ENCODE measurements at regions not wholly inside any gene's neighbourhood (a gene's known extent, or its start where the extent isn't known, plus 50 kb on each side); places are given as distances from the start of the nearest gene placed in this dataset.

DNA sequence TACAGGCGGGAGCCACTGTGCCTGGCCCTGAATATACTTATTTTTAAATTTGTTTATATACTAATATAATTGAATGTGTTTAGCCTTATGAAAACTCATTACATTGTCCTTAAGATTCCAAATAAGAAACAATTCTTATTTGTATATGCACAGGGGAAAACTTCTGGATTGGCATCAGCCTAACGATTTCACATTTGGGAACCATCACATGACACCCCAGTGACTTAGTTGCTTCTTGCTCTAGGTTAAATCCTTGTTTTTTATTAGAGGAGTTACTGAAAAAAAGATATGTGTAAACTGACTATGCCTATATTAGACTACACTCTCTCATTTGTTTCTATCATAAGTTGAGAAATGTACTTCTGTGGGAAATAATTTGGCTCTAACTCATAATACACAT is 520.2 kb downstream of the SPRY1 start (continued):
- no peak for TF ChIP-seq AFF4 (CRISPR knock-in tag; IDR thresholded peaks at IDR 0.05; ENCODE audit: borderline replicate concordance)
- no peak for TF ChIP-seq SMAD4 (CRISPR knock-in tag; IDR thresholded peaks at IDR 0.05)

DNA sequence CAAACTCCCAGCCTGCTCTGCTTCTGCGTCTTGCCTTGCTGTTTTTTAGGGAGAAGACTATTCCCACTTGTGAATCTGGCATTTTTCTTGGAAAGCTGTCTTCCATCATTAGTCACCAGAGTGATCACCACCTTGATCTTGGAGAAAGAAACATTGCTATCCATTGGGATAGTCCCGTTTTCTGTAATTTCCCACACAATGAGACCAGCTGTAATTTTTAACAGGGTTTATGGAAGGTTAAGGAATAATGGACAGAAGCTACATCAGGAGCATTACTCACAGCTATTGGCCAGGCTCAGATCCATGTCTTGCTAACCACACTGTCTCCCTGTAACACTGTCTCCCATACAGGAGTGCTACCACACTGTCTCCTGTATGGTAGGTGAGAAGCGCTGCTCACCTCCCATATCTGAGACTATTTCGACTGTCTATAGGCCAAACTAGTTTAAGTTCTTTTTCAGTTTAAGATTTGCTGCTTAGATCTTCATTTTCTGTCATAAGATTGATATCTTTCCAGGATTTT is 523.0 kb downstream of the SPRY1 start:
- Mint-ChIP-seq H3K4me1 (no peaks in the 10 kb centered on the region; the same call in 1 of the 2 replicates), H3K27me3 (ENCODE audit: low read depth) (no peaks in the 10 kb centered on the region), H3K4me3 (no peak overlapping the region), H3K27ac (no peak overlapping the region), H3K36me3 (no peaks in the 10 kb centered on the region), H3K9me3 (no peaks in the 10 kb centered on the region)
- no peak for DNase-seq (ENCODE audit: low spot score)
- POLR2A ChIA-PET: no interaction called here
- ATAC-seq: no peak
- CTCF ChIA-PET: no interaction called here
- TF ChIP-seq PRRX2 (CRISPR knock-in tag; IDR thresholded peaks at IDR 0.05) (no peak), CDX4 (CRISPR knock-in tag; IDR thresholded peaks at IDR 0.05; ENCODE audit: borderline replicate concordance) (no peak), ZNF121 (CRISPR knock-in tag; IDR thresholded peaks at IDR 0.05) (no peak), ARID4B (CRISPR knock-in tag; IDR thresholded peaks at IDR 0.05; ENCODE audit: borderline replicate concordance) (no peak), TCF7 (CRISPR knock-in tag; IDR thresholded peaks at IDR 0.05; ENCODE audit: low read depth) (no peak), ZNF281 (CRISPR knock-in tag; IDR thresholded peaks at IDR 0.05) (no peak), ZNF219 (CRISPR knock-in tag; IDR thresholded peaks at IDR 0.05; ENCODE audit: borderline replicate concordance) (no peak), SP1 (CRISPR knock-in tag; conservative IDR thresholded peaks at IDR 0.05) (no peak), ZNF396 (CRISPR knock-in tag; IDR thresholded peaks at IDR 0.05; ENCODE audit: borderline replicate concordance) (no peak), ELF4 (CRISPR knock-in tag; IDR thresholded peaks at IDR 0.05; ENCODE audit: low read depth) (no peak), ATF3 (CRISPR knock-in tag; conservative IDR thresholded peaks at IDR 0.05) (no peak), E2F1 (CRISPR knock-in tag; IDR thresholded peaks at IDR 0.05) (no peak)
- TF ChIP-seq, protein P1, sequence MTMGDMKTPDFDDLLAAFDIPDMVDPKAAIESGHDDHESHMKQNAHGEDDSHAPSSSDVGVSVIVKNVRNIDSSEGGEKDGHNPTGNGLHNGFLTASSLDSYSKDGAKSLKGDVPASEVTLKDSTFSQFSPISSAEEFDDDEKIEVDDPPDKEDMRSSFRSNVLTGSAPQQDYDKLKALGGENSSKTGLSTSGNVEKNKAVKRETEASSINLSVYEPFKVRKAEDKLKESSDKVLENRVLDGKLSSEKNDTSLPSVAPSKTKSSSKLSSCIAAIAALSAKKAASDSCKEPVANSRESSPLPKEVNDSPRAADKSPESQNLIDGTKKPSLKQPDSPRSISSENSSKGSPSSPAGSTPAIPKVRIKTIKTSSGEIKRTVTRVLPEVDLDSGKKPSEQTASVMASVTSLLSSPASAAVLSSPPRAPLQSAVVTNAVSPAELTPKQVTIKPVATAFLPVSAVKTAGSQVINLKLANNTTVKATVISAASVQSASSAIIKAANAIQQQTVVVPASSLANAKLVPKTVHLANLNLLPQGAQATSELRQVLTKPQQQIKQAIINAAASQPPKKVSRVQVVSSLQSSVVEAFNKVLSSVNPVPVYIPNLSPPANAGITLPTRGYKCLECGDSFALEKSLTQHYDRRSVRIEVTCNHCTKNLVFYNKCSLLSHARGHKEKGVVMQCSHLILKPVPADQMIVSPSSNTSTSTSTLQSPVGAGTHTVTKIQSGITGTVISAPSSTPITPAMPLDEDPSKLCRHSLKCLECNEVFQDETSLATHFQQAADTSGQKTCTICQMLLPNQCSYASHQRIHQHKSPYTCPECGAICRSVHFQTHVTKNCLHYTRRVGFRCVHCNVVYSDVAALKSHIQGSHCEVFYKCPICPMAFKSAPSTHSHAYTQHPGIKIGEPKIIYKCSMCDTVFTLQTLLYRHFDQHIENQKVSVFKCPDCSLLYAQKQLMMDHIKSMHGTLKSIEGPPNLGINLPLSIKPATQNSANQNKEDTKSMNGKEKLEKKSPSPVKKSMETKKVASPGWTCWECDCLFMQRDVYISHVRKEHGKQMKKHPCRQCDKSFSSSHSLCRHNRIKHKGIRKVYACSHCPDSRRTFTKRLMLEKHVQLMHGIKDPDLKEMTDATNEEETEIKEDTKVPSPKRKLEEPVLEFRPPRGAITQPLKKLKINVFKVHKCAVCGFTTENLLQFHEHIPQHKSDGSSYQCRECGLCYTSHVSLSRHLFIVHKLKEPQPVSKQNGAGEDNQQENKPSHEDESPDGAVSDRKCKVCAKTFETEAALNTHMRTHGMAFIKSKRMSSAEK (CRISPR knock-in tag; IDR thresholded peaks at IDR 0.05; ENCODE audit: borderline replicate concordance): no peak
- TF ChIP-seq, protein P2, sequence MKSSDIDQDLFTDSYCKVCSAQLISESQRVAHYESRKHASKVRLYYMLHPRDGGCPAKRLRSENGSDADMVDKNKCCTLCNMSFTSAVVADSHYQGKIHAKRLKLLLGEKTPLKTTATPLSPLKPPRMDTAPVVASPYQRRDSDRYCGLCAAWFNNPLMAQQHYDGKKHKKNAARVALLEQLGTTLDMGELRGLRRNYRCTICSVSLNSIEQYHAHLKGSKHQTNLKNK (CRISPR knock-in tag; IDR thresholded peaks at IDR 0.05): no peak
- TF ChIP-seq, protein P3, sequence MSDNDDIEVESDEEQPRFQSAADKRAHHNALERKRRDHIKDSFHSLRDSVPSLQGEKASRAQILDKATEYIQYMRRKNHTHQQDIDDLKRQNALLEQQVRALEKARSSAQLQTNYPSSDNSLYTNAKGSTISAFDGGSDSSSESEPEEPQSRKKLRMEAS (CRISPR knock-in tag; IDR thresholded peaks at IDR 0.05): no peak

Data from WTC11 (cell line).